DMS53 (cell line): ENCODE measurements at regions not wholly inside any gene's neighbourhood (a gene's known extent, or its start where the extent isn't known, plus 50 kb on each side); places are given as distances from the start of the nearest gene placed in this dataset.

ENCODE experiments used
- DNase-seq: peaks from one replicate; lab custom pipeline; 2025; lab: John Stamatoyannopoulos, UW

GRCh38 chr14:62381311-62382070 lies 619.3 kb downstream of the SNAPC1 start:
- no peak for DNase-seq

- DNase-seq, result no peak
Measured at GRCh38 chr14:62409169-62409568, 636.1 kb downstream of the KCNH5 start.

GRCh38 chr14:62409626-62410300 lies 635.5 kb downstream of the KCNH5 start:
- DNase-seq, result peak; percentile 31

- DNase-seq, result no peak
Measured at GRCh38 chr14:62420847-62421246, 624.4 kb downstream of the KCNH5 start.

- DNase-seq, result peak; percentile 38
Measured at GRCh38 chr14:62428429-62429203, 616.6 kb downstream of the KCNH5 start.

GRCh38 chr14:62429683-62430082 lies 615.6 kb downstream of the KCNH5 start:
- DNase-seq, result no peak

- peak; percentile 23 for DNase-seq
Measured at GRCh38 chr14:62431496-62431895, 613.8 kb downstream of the KCNH5 start.

GRCh38 chr14:62432955-62433354 lies 612.3 kb downstream of the KCNH5 start:
- DNase-seq, result no peak

GRCh38 chr14:62436261-62436660 lies 609.0 kb downstream of the KCNH5 start:
- peak; percentile 9 for DNase-seq

GRCh38 chr14:62439210-62439609 lies 606.0 kb downstream of the KCNH5 start:
- no peak for DNase-seq

GRCh38 chr14:62443796-62444195 lies 601.5 kb downstream of the KCNH5 start:
- no peak for DNase-seq

- no peak for DNase-seq
Measured at GRCh38 chr14:62445570-62445969, 599.7 kb downstream of the KCNH5 start.

GRCh38 chr14:62451221-62451620 lies 594.0 kb downstream of the KCNH5 start:
- DNase-seq, result no peak

GRCh38 chr14:62453226-62453625 lies 592.0 kb downstream of the KCNH5 start:
- no peak for DNase-seq

GRCh38 chr14:62455446-62455845 lies 589.8 kb downstream of the KCNH5 start:
- no peak for DNase-seq

- DNase-seq, result no peak
Measured at GRCh38 chr14:62462988-62463387, 582.3 kb downstream of the KCNH5 start.

GRCh38 chr14:62468946-62469345 lies 576.3 kb downstream of the KCNH5 start:
- DNase-seq, result no peak

GRCh38 chr14:62470935-62471334 lies 574.3 kb downstream of the KCNH5 start:
- no peak for DNase-seq

- DNase-seq, result no peak
Measured at GRCh38 chr14:62491146-62491545, 554.1 kb downstream of the KCNH5 start.

GRCh38 chr14:62497708-62498107 lies 547.5 kb downstream of the KCNH5 start:
- DNase-seq, result no peak

- no peak for DNase-seq
Measured at GRCh38 chr14:62501021-62501750, 544.1 kb downstream of the KCNH5 start.

GRCh38 chr14:62505045-62505444 lies 540.2 kb downstream of the KCNH5 start:
- no peak for DNase-seq
